ENCODE measurements at regions not wholly inside any gene's neighbourhood (a gene's known extent, or its start where the extent isn't known, plus 50 kb on each side); places are given as distances from the start of the nearest gene placed in this dataset.

- H3K4me1 Mint-ChIP-seq, result peaks cover 11% of the 10 kb centered on the region
- H3F3A ChIP-seq (replicated peaks; ENCODE audit: low read depth), result no peaks in the 10 kb centered on the region
- no peak overlapping the region for H3K4me3 Mint-ChIP-seq
- no peak overlapping the region for H2AFZ ChIP-seq
- H3K9me3 Mint-ChIP-seq, result peaks cover under 1% of the 10 kb centered on the region; the same call in 2 of the 3 replicates
- H3K9me2 ChIP-seq (ENCODE audit: insufficient read depth), result no peaks in the 10 kb centered on the region
- H3K36me3 Mint-ChIP-seq (ENCODE audit: low read depth), result no peaks in the 10 kb centered on the region
- peaks cover 14% of the 10 kb centered on the region for H3K4me1 ChIP-seq (ENCODE audit: insufficient read depth)
- no peak for ATAC-seq
- no peak for TF ChIP-seq CREB1 (CRISPR knock-in tag; IDR thresholded peaks at IDR 0.05; ENCODE audit: low read depth)
- TF ChIP-seq JUNB (IDR thresholded peaks at IDR 0.05; ENCODE audit: unreplicated experiment), result no peak
- TF ChIP-seq ZNF331 (CRISPR knock-in tag; IDR thresholded peaks at IDR 0.05; ENCODE audit: low read depth), result no peak
- no peak for TF ChIP-seq NANOG (IDR thresholded peaks at IDR 0.05; ENCODE audit: borderline replicate concordance)
- no peak for TF ChIP-seq ETS1 (IDR thresholded peaks at IDR 0.05)
- no peak for TF ChIP-seq ZNF462 (CRISPR knock-in tag; IDR thresholded peaks at IDR 0.05)
- TF ChIP-seq CTCF (conservative IDR thresholded peaks at IDR 0.05; ENCODE audit: low read depth in 2 of 2), result no peak
- TF ChIP-seq POLR2AphosphoS5 (IDR thresholded peaks at IDR 0.05; ENCODE audit: low read depth), result no peak
- no peak for TF ChIP-seq STAT1 (IDR thresholded peaks at IDR 0.05; ENCODE audit: unreplicated experiment)
- no peak for TF ChIP-seq ZNF114 (CRISPR knock-in tag; IDR thresholded peaks at IDR 0.05)
- no peak for TF ChIP-seq REST (IDR thresholded peaks at IDR 0.05; ENCODE audit: unreplicated experiment)
- no peak for TF ChIP-seq EZH2 (IDR thresholded peaks at IDR 0.05; ENCODE audit: low read depth, unreplicated experiment)
- no peak for TF ChIP-seq EZH2phosphoT487 (IDR thresholded peaks at IDR 0.05; ENCODE audit: unreplicated experiment)
- H3K27ac ChIP-seq (ENCODE audit: low read depth), result no peak overlapping the region
- peaks cover 7% of the 10 kb centered on the region for H3K27me3 Mint-ChIP-seq (ENCODE audit: insufficient read depth, low read depth, poor library complexity)
- no peak overlapping the region for H3K4me3 ChIP-seq
- no peak for DNase-seq (ENCODE audit: low spot score)
- H3K4me2 ChIP-seq, result no peak overlapping the region
- no peak overlapping the region for H3K27ac Mint-ChIP-seq
- H3K79me2 ChIP-seq (replicated peaks; ENCODE audit: insufficient read depth), result no peaks in the 10 kb centered on the region
- no peaks in the 10 kb centered on the region for H3K36me3 ChIP-seq (ENCODE audit: insufficient read depth)
- H4K20me1 ChIP-seq (replicated peaks; ENCODE audit: insufficient read depth), result no peaks in the 10 kb centered on the region
- no peaks in the 10 kb centered on the region for H3K27me3 ChIP-seq (ENCODE audit: insufficient read depth)
These were observed 616.1 kb downstream of the IRS1 start for GRCh38 chr2:226183550-226183949.
